GM23338 (cell line): ENCODE measurements at regions not wholly inside any gene's neighbourhood (a gene's known extent, or its start where the extent isn't known, plus 50 kb on each side); places are given as distances from the start of the nearest gene placed in this dataset.
"Not testable (repeated sequence)": the region's sequence is repeated elsewhere in the genome, so short reads cannot be mapped to it uniquely, and the experiment has no call there.

Experiments
- ATAC-seq: fragments of 200-7000 bp; cut with Tn5 transposase; 3 replicates; pipeline ENCODE4 v1.9.1; 2020
- DNase-seq: peaks from one replicate; pipeline ENCODE4 v3.0.0-alpha.2; 2015; ENCODE audit warnings: low spot score
- H2AFZ ChIP-seq: fragments of 200-600 bp; sonication (generic); 2 replicates; pipeline ENCODE4 v1.8.0; 2016; ENCODE audit warnings: antibody characterized with exemption, mild to moderate bottlenecking, moderate library complexity
- H3F3A ChIP-seq: fragments of 200-600 bp; sonication (generic); replicated peaks from 2 replicates; pipeline ENCODE4 v1.8.0; 2017; ENCODE audit warnings: antibody characterized with exemption, mixed run types, low read depth
- H3K27ac ChIP-seq: fragments of 200-600 bp; sonication (generic); 2 replicates; pipeline ENCODE4 v1.6.1; 2016; ENCODE audit warnings: low read depth
- H3K27me3 ChIP-seq: fragments of 200-600 bp; sonication (generic); 2 replicates; pipeline ENCODE4 v1.8.0; 2016; ENCODE audit warnings: mild to moderate bottlenecking, mixed run types, moderate library complexity; ENCODE audit not compliant: insufficient read depth
- H3K36me3 ChIP-seq: fragments of 200-600 bp; sonication (generic); 2 replicates; pipeline ENCODE4 v1.8.0; 2016; ENCODE audit warnings: mild to moderate bottlenecking; ENCODE audit not compliant: insufficient read depth
- H3K4me1 ChIP-seq: fragments of 200-600 bp; sonication (generic); 2 replicates; pipeline ENCODE4 v1.8.0; 2016; ENCODE audit warnings: mild to moderate bottlenecking, moderate library complexity; ENCODE audit not compliant: insufficient read depth
- H3K4me2 ChIP-seq: fragments of 200-600 bp; sonication (generic); 2 replicates; pipeline ENCODE4 v1.7.1; 2017; ENCODE audit warnings: mixed run types
- H3K4me3 ChIP-seq: fragments of 200-600 bp; sonication (generic); 2 replicates; pipeline ENCODE4 v1.6.1; 2016; ENCODE audit warnings: mixed run types
- H3K79me2 ChIP-seq: fragments of 200-600 bp; sonication (generic); replicated peaks from 2 replicates; pipeline ENCODE4 v1.8.0; 2017; ENCODE audit warnings: mild to moderate bottlenecking; ENCODE audit not compliant: insufficient read depth
- H3K9me2 ChIP-seq: fragments of 200-600 bp; sonication (generic); 2 replicates; pipeline ENCODE4 v1.8.0; 2017; ENCODE audit not compliant: insufficient read depth
- H4K20me1 ChIP-seq: fragments of 200-600 bp; sonication (generic); replicated peaks from 2 replicates; pipeline ENCODE4 v1.8.0; 2017; ENCODE audit warnings: mild to moderate bottlenecking; ENCODE audit not compliant: insufficient read depth
- H3K27ac Mint-ChIP-seq: 2 replicates; pipeline ENCODE4 v1.8.0; 2020; ENCODE audit warnings: inconsistent platforms, mild to moderate bottlenecking, moderate library complexity, mixed read lengths
- H3K27me3 Mint-ChIP-seq: 3 replicates; pipeline ENCODE4 v1.8.0; 2022; ENCODE audit warnings: low read depth, mild to moderate bottlenecking, moderate library complexity, mixed read lengths, inconsistent platforms; ENCODE audit not compliant: insufficient read depth, poor library complexity
- H3K36me3 Mint-ChIP-seq: 3 replicates; pipeline ENCODE4 v1.8.0; 2021; ENCODE audit warnings: low read depth, mild to moderate bottlenecking, inconsistent platforms, moderate library complexity, mixed read lengths
- H3K4me1 Mint-ChIP-seq: 3 replicates; pipeline ENCODE4 v1.8.0; 2020; ENCODE audit warnings: mild to moderate bottlenecking, inconsistent platforms, mixed read lengths
- H3K4me3 Mint-ChIP-seq: 3 replicates; pipeline ENCODE4 v1.8.0; 2021; ENCODE audit warnings: moderate library complexity, mild to moderate bottlenecking, inconsistent platforms, mixed read lengths
- H3K9me3 Mint-ChIP-seq: 3 replicates; pipeline ENCODE4 v1.8.0; 2020; ENCODE audit warnings: moderate library complexity, mild to moderate bottlenecking, inconsistent platforms, mixed read lengths
- CTCF ChIP-seq, 2 experiments: fragments of 200-600 bp in 1 of 2; sonication (generic) in 1 of 2; conservative IDR thresholded peaks; 2 replicates each; pipeline versions ENCODE4 v1.5.1 to v1.6.1; 2016 to 2017; ENCODE audit warnings: antibody characterized with exemption in 2 of 2, low read depth in 2 of 2, mild to moderate bottlenecking in 2 of 2, moderate library complexity in 1 of 2
- EZH2 ChIP-seq: fragments of 200-600 bp; sonication (generic); IDR thresholded peaks from one replicate; pipeline ENCODE4 v1.8.0; 2017; ENCODE audit warnings: antibody characterized with exemption, mild to moderate bottlenecking, low read depth; ENCODE audit not compliant: unreplicated experiment
- EZH2phosphoT487 ChIP-seq: fragments of 200-600 bp; sonication (generic); IDR thresholded peaks from one replicate; pipeline ENCODE4 v1.8.1; 2018; ENCODE audit warnings: antibody characterized with exemption; ENCODE audit not compliant: unreplicated experiment
- JUNB ChIP-seq: IDR thresholded peaks from one replicate; pipeline ENCODE4 v1.6.1; 2016; ENCODE audit warnings: antibody characterized with exemption; ENCODE audit not compliant: unreplicated experiment
- NANOG ChIP-seq: IDR thresholded peaks from 2 replicates; pipeline ENCODE4 v1.6.1; 2016; ENCODE audit warnings: antibody characterized with exemption, borderline replicate concordance
- POLR2AphosphoS5 ChIP-seq: IDR thresholded peaks from 2 replicates; pipeline ENCODE4 v1.6.1; 2016; ENCODE audit warnings: antibody characterized with exemption, low read depth
- REST ChIP-seq: IDR thresholded peaks from one replicate; pipeline ENCODE4 v1.6.1; 2018; ENCODE audit warnings: antibody characterized with exemption; ENCODE audit not compliant: unreplicated experiment
- STAT1 ChIP-seq: IDR thresholded peaks from one replicate; pipeline ENCODE4 v1.6.1; 2016; ENCODE audit warnings: antibody characterized with exemption; ENCODE audit not compliant: unreplicated experiment
- ZNF331 ChIP-seq: fragments of 250-450 bp; sonication (Bioruptor Pico); IDR thresholded peaks from 2 replicates; pipeline ENCODE4 v1.5.0; 2020; ENCODE audit warnings: low read depth, mild to moderate bottlenecking, moderate library complexity
- TF ChIP-seq, protein P1 (sequence below): IDR thresholded peaks from 2 replicates; pipeline ENCODE4 v1.6.1; 2016; ENCODE audit warnings: antibody characterized with exemption

DNA sequence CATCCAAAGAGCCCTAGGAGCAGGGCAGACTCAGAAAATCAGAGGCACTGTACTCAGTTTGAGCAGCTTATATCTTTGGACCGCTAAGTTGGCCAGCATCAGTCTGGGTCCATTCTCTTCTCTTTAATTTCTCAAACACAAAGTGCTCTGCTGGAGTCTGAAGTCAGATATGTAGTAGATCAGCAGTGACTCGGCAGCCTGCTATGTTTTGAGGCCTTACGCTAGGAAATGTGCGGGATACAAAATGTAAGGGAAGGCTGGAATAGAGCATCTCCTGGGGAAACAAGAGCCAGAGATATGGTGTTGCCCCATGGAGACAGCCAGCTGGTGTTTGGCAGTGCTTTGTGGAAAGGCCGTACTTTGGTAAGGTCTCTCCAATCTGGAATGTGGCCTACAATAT is 60.6 kb upstream of the VKORC1L1 start (continued):
- TF ChIP-seq JUNB: no peak
- TF ChIP-seq POLR2AphosphoS5: no peak
- no peak for TF ChIP-seq ZNF331 (CRISPR knock-in tag)
- no peak for TF ChIP-seq NANOG
- TF ChIP-seq, protein P1, sequence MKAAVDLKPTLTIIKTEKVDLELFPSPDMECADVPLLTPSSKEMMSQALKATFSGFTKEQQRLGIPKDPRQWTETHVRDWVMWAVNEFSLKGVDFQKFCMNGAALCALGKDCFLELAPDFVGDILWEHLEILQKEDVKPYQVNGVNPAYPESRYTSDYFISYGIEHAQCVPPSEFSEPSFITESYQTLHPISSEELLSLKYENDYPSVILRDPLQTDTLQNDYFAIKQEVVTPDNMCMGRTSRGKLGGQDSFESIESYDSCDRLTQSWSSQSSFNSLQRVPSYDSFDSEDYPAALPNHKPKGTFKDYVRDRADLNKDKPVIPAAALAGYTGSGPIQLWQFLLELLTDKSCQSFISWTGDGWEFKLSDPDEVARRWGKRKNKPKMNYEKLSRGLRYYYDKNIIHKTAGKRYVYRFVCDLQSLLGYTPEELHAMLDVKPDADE: no peak
- no peak for TF ChIP-seq CTCF (conservative IDR thresholded peaks at IDR 0.05; ENCODE audit: low read depth in 2 of 2)
- TF ChIP-seq EZH2: no peak

GRCh38 chr7:65814556-65815167 is 58.2 kb upstream of the VKORC1L1 start:
- H3K27me3 Mint-ChIP-seq, H3K9me3 Mint-ChIP-seq, H4K20me1 ChIP-seq, H3K27ac Mint-ChIP-seq, H2AFZ ChIP-seq, H3K36me3 ChIP-seq, ATAC-seq, H3K36me3 Mint-ChIP-seq, H3K4me3 ChIP-seq, H3K79me2 ChIP-seq, H3K27me3 ChIP-seq, H3F3A ChIP-seq, H3K4me1 ChIP-seq, H3K27ac ChIP-seq, H3K4me3 Mint-ChIP-seq, H3K4me1 Mint-ChIP-seq, DNase-seq, H3K4me2 ChIP-seq, H3K9me2 ChIP-seq: not testable (repeated sequence)

DNA sequence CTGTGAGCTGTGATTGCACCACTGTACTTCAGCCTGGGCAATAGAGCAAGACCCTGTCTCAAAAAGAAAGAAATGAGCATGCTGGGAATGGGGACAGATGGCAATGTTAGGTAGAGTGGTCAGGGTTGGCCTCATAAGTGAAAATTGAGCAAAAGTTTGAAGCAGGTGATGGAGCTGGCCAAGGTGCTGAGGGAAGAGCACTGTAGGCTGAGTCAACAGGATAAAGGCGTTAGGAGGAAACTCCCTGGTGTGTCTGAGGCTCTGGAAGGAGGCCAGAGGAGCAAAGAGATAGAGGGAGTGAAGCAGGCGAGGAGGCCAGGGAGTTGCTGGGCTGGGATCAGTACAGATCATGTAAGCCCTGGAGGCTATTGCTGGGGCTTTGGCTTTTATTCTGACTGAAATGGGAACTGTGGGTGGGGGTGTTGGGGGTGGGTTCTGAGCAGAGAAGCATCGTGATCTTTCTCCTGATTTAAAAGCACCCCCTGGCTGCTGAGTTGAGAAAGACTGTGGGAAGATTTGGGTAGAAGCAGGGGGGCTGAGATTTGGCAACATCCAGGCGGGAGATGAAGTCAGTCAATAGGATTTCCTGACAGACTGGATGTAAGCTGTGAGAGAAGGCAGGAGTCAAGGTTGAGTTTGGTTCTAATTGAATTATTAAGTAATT is 52.5 kb upstream of the VKORC1L1 start:
- no peaks in the 10 kb centered on the region for H3K4me1 ChIP-seq
- H3K27me3 Mint-ChIP-seq: no peaks in the 10 kb centered on the region
- H3K36me3 Mint-ChIP-seq: no peaks in the 10 kb centered on the region
- no peak overlapping the region for H3K27ac ChIP-seq
- no peaks in the 10 kb centered on the region for H3K9me2 ChIP-seq
- H3K4me1 Mint-ChIP-seq: no peaks in the 10 kb centered on the region
- no peak overlapping the region for H3K4me3 Mint-ChIP-seq
- ATAC-seq (peak; percentile 87), DNase-seq (peak; percentile 75)
- no peak overlapping the region for H3K4me2 ChIP-seq
- no peaks in the 10 kb centered on the region for H3K27me3 ChIP-seq
- no peaks in the 10 kb centered on the region for H3K36me3 ChIP-seq
- H3K9me3 Mint-ChIP-seq: no peaks in the 10 kb centered on the region
- H4K20me1 ChIP-seq: no peaks in the 10 kb centered on the region
- no peak overlapping the region for H3K27ac Mint-ChIP-seq
- H3F3A ChIP-seq: no peaks in the 10 kb centered on the region
- no peaks in the 10 kb centered on the region for H3K79me2 ChIP-seq
- TF ChIP-seq NANOG (no peak), CTCF (conservative IDR thresholded peaks at IDR 0.05; ENCODE audit: low read depth in 2 of 2) (peak; percentile 39 to 59), REST (peak; percentile 68), ZNF331 (CRISPR knock-in tag) (no peak), STAT1 (no peak), EZH2phosphoT487 (no peak)
- TF ChIP-seq, protein P1: no peak
- H3K4me3 ChIP-seq: no peak overlapping the region
- H2AFZ ChIP-seq: no peak overlapping the region
